ENCODE measurements at regions not wholly inside any gene's neighbourhood (a gene's known extent, or its start where the extent isn't known, plus 50 kb on each side); places are given as distances from the start of the nearest gene placed in this dataset.

DNA sequence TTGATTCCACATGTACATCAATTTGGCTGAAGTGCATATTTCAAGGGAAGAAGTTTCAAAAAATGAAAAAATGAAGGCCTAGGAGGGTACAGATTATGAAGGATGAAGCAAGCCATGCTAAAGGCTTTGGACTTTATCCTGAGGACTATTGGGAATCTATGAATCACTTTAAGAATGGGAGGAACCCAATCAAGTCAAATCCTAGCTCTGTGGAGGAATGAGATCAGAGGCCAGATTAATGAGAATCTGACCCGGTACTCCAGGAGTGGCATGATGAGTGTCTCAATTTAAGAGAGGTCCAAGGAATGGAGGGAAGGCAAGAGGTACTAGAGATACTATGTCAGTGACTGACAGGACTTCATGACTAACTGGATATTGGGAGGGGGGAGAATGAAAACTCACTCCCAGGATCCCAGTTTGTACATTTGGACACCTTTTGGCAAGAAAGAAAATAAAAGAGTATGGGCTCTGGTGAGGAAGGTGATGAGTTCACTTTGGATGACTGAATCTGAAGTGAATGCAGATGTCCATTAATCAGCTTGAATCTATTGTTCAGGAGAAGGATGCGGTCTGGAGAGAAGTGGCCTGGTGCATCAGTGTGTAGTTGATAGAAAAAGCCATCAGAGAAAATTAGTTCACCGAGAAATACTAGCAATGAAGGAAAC is 349.0 kb downstream of the EFNB2 start:
- DNase-seq (no peak), ATAC-seq (ENCODE audit: low FRiP score) (no peak)
- Histone ChIP-seq H3K27me3 (ENCODE audit: control insufficient read depth in 1 of 2, insufficient read depth in 2 of 2, low read length in 1 of 2) (no peaks in the 10 kb centered on the region), H3K4me1 (ENCODE audit: control insufficient read depth in 1 of 2, insufficient read depth in 2 of 2, low read length in 2 of 2) (no peaks in the 10 kb centered on the region), H3K9me3 (ENCODE audit: control insufficient read depth, low read length) (peaks cover 2% of the 10 kb centered on the region), H3K4me3 (ENCODE audit: low read length in 2 of 2) (no peak overlapping the region), H3K27ac (ENCODE audit: low read depth in 1 of 2, low read length in 2 of 2) (no peak overlapping the region), H3K36me3 (ENCODE audit: control insufficient read depth in 1 of 2, insufficient read depth in 2 of 2, low read length in 1 of 2) (no peaks in the 10 kb centered on the region)
- WGBS, 2 donors: 91 to 95% methylated on average over 3 of the region's 3 CpGs
- intact Hi-C loops (cut with DNase I): no loop called here

GRCh38 chr13:106184790-106185189 is 350.7 kb downstream of the EFNB2 start:
- WGBS, 2 donors: 94 to 99% methylated on average over 2 of the region's 2 CpGs

DNA sequence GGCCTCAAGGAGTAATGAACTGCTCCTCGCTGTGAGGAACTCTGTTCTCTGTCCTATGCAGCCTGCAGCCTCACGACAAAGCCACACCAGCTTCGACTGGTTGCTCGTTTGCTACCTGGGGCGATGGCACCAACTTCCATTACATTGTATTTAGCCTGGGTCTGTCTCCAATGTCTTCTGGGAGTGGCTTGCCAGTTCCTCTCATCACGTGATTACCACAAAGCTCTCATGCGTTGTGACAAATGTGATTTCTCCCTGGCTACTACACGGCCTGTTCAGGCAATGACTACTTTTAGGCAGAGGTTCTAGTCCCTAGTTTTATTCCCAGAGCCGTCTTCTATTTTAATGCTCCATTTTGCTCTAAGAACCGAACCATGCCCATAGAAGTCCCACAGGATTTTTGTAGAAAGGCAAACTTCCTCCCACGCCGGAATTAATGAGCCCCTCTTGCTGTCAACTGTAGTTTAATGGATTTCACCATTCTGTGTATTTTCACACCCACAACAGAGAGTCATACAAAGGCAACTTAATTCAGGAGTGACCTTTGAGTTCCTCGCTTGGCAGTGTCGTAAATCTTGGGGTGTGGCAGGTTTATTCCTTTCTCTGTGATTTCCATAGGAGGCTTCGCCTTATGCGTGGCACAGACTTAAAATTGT is 351.9 kb downstream of the EFNB2 start:
- no peak for ATAC-seq (ENCODE audit: low FRiP score)
- 89% methylated on average over 16 of the region's 16 CpGs for WGBS, 2 donors

More at GRCh38 chr13:106184790-106185189, 350.7 kb downstream of the EFNB2 start:
- no peak for DNase-seq
- intact Hi-C loops (cut with DNase I): no loop called here
- no peaks in the 10 kb centered on the region for H3K4me1 ChIP-seq (ENCODE audit: control insufficient read depth in 1 of 2, insufficient read depth in 2 of 2, low read length in 2 of 2)
- H3K27ac ChIP-seq (ENCODE audit: low read depth in 1 of 2, low read length in 2 of 2): no peak overlapping the region
- H3K36me3 ChIP-seq (ENCODE audit: control insufficient read depth in 1 of 2, insufficient read depth in 2 of 2, low read length in 1 of 2): no peaks in the 10 kb centered on the region
- H3K27me3 ChIP-seq (ENCODE audit: control insufficient read depth in 1 of 2, insufficient read depth in 2 of 2, low read length in 1 of 2): no peaks in the 10 kb centered on the region
- peaks cover 4% of the 10 kb centered on the region for H3K9me3 ChIP-seq (ENCODE audit: control insufficient read depth, low read length)
- ATAC-seq (ENCODE audit: low FRiP score): no peak
- no peak overlapping the region for H3K4me3 ChIP-seq (ENCODE audit: low read length in 2 of 2)

GRCh38 chr13:106182404-106182803 is 353.1 kb downstream of the EFNB2 start:
- H3K36me3 ChIP-seq (ENCODE audit: control insufficient read depth in 1 of 2, insufficient read depth in 2 of 2, low read length in 1 of 2): no peaks in the 10 kb centered on the region
- intact Hi-C loops (cut with DNase I): no loop called here
- ATAC-seq (ENCODE audit: low FRiP score) (no peak), DNase-seq (no peak)
- H3K27ac ChIP-seq (ENCODE audit: low read depth in 1 of 2, low read length in 2 of 2): no peak overlapping the region
- no peaks in the 10 kb centered on the region for H3K27me3 ChIP-seq (ENCODE audit: control insufficient read depth in 1 of 2, insufficient read depth in 2 of 2, low read length in 1 of 2)
- 87 to 91% methylated on average over 6 of the region's 6 CpGs for WGBS, 2 donors
- no peaks in the 10 kb centered on the region for H3K4me1 ChIP-seq (ENCODE audit: control insufficient read depth in 1 of 2, insufficient read depth in 2 of 2, low read length in 2 of 2)
- H3K4me3 ChIP-seq (ENCODE audit: low read length in 2 of 2): no peak overlapping the region
- peaks cover 4% of the 10 kb centered on the region for H3K9me3 ChIP-seq (ENCODE audit: control insufficient read depth, low read length)

More for the DNA sequence above, 351.9 kb downstream of the EFNB2 start:
- H3K4me3 ChIP-seq (ENCODE audit: low read length in 2 of 2): no peak overlapping the region
- H3K4me1 ChIP-seq (ENCODE audit: control insufficient read depth in 1 of 2, insufficient read depth in 2 of 2, low read length in 2 of 2): no peaks in the 10 kb centered on the region
- no peaks in the 10 kb centered on the region for H3K27me3 ChIP-seq (ENCODE audit: control insufficient read depth in 1 of 2, insufficient read depth in 2 of 2, low read length in 1 of 2)
- H3K9me3 ChIP-seq (ENCODE audit: control insufficient read depth, low read length): peaks cover 4% of the 10 kb centered on the region
- no peaks in the 10 kb centered on the region for H3K36me3 ChIP-seq (ENCODE audit: control insufficient read depth in 1 of 2, insufficient read depth in 2 of 2, low read length in 1 of 2)
- intact Hi-C loops (cut with DNase I): no loop called here
- no peak overlapping the region for H3K27ac ChIP-seq (ENCODE audit: low read depth in 1 of 2, low read length in 2 of 2)
- no peak for DNase-seq

DNA sequence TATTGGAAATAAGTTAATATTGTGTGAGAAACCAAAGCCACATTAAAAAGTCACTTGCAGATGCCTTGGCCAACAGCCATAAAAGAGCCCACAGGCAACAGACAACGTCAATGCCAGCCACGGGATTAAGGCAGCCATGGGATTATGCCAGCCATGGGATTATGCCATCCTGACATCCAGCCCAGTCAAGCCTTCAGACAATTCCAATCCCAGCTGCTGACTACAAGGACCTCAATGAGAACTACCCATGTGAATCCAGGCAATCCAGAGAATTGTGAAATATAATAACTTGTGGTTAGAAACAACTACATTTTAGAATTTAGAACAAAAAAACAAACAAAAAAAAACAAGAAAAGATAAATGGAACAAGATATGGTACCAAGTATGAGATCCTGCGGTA is 356.6 kb downstream of the EFNB2 start:
- H3K4me3 ChIP-seq (ENCODE audit: low read length in 2 of 2): no peak overlapping the region
- ATAC-seq (ENCODE audit: low FRiP score): no peak
- WGBS, 2 donors: 56 to 61% methylated on average over 3 of the region's 3 CpGs
- H3K4me1 ChIP-seq (ENCODE audit: control insufficient read depth in 1 of 2, insufficient read depth in 2 of 2, low read length in 2 of 2): no peaks in the 10 kb centered on the region
- peaks cover 3% of the 10 kb centered on the region for H3K9me3 ChIP-seq (ENCODE audit: control insufficient read depth, low read length)
- DNase-seq: no peak
- intact Hi-C loops (cut with DNase I): no loop called here
- no peaks in the 10 kb centered on the region for H3K36me3 ChIP-seq (ENCODE audit: control insufficient read depth in 1 of 2, insufficient read depth in 2 of 2, low read length in 1 of 2)
- no peak overlapping the region for H3K27ac ChIP-seq (ENCODE audit: low read depth in 1 of 2, low read length in 2 of 2)
- H3K27me3 ChIP-seq (ENCODE audit: control insufficient read depth in 1 of 2, insufficient read depth in 2 of 2, low read length in 1 of 2): no peaks in the 10 kb centered on the region

GRCh38 chr13:106177146-106177545 is 358.3 kb downstream of the EFNB2 start:
- intact Hi-C loops (cut with DNase I): no loop called here
- Histone ChIP-seq H3K4me3 (ENCODE audit: low read length in 2 of 2) (no peak overlapping the region), H3K36me3 (ENCODE audit: control insufficient read depth in 1 of 2, insufficient read depth in 2 of 2, low read length in 1 of 2) (no peaks in the 10 kb centered on the region), H3K27ac (ENCODE audit: low read depth in 1 of 2, low read length in 2 of 2) (no peak overlapping the region), H3K4me1 (ENCODE audit: control insufficient read depth in 1 of 2, insufficient read depth in 2 of 2, low read length in 2 of 2) (no peaks in the 10 kb centered on the region), H3K27me3 (ENCODE audit: control insufficient read depth in 1 of 2, insufficient read depth in 2 of 2, low read length in 1 of 2) (no peaks in the 10 kb centered on the region), H3K9me3 (ENCODE audit: control insufficient read depth, low read length) (peaks cover 3% of the 10 kb centered on the region)
- no peak for ATAC-seq (ENCODE audit: low FRiP score)
- WGBS, 2 donors: 80 to 86% methylated on average over 5 of the region's 5 CpGs
- no peak for DNase-seq

- intact Hi-C loops (cut with DNase I): no loop called here
- H3K4me1 ChIP-seq (ENCODE audit: control insufficient read depth in 1 of 2, insufficient read depth in 2 of 2, low read length in 2 of 2): no peaks in the 10 kb centered on the region
- 85 to 86% methylated on average over 4 of the region's 4 CpGs for WGBS, 2 donors
- DNase-seq (no peak), ATAC-seq (ENCODE audit: low FRiP score) (no peak)
- no peaks in the 10 kb centered on the region for H3K36me3 ChIP-seq (ENCODE audit: control insufficient read depth in 1 of 2, insufficient read depth in 2 of 2, low read length in 1 of 2)
- H3K9me3 ChIP-seq (ENCODE audit: control insufficient read depth, low read length): peaks cover 3% of the 10 kb centered on the region
- H3K4me3 ChIP-seq (ENCODE audit: low read length in 2 of 2): no peak overlapping the region
- no peak overlapping the region for H3K27ac ChIP-seq (ENCODE audit: low read depth in 1 of 2, low read length in 2 of 2)
- H3K27me3 ChIP-seq (ENCODE audit: control insufficient read depth in 1 of 2, insufficient read depth in 2 of 2, low read length in 1 of 2): no peaks in the 10 kb centered on the region
These were observed 359.3 kb downstream of the EFNB2 start for GRCh38 chr13:106176117-106176516.

DNA sequence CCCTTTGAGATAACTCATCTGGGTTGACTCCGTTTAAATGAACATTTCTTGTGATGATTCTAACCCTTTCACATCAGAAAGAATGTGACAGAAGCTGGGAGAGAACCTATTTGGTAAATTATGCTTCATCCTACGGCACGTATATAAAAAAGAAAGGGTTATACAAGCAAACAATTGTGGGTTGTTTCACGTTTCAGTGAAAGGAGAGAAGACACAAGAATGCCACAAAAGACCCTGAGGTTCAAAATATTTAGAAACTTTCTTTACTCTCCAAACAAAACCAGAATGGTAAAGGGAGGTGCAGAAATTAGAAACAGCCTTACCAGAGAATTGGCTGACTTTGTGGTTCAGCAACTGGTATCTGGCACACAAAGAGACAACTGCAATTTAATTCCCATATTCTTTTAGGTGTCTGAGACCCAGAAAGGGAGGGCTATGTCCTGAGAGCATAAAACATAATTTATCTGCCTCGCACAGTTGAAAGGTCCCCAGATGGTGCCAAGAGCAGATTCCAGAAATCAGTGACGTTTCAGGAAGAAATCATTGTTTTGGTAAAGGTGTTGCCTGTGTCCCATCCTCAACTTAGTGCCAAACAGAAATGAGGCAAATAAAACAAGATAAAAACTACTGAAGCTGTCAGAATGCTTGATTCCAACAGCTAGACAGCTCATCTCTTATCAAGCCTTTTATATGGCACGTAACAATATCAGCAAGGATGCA is 361.4 kb downstream of the EFNB2 start:
- no peaks in the 10 kb centered on the region for H3K9me3 ChIP-seq (ENCODE audit: control insufficient read depth, low read length)
- no peak overlapping the region for H3K4me3 ChIP-seq (ENCODE audit: low read length in 2 of 2)
- DNase-seq (no peak), ATAC-seq (ENCODE audit: low FRiP score) (no peak)
- no peak overlapping the region for H3K27ac ChIP-seq (ENCODE audit: low read depth in 1 of 2, low read length in 2 of 2)
- intact Hi-C loops (cut with DNase I): no loop called here
- H3K27me3 ChIP-seq (ENCODE audit: control insufficient read depth in 1 of 2, insufficient read depth in 2 of 2, low read length in 1 of 2): no peaks in the 10 kb centered on the region
- 61 to 74% methylated on average over 7 of the region's 7 CpGs for WGBS, 2 donors
- H3K4me1 ChIP-seq (ENCODE audit: control insufficient read depth in 1 of 2, insufficient read depth in 2 of 2, low read length in 2 of 2): no peaks in the 10 kb centered on the region
- H3K36me3 ChIP-seq (ENCODE audit: control insufficient read depth in 1 of 2, insufficient read depth in 2 of 2, low read length in 1 of 2): no peaks in the 10 kb centered on the region

DNA sequence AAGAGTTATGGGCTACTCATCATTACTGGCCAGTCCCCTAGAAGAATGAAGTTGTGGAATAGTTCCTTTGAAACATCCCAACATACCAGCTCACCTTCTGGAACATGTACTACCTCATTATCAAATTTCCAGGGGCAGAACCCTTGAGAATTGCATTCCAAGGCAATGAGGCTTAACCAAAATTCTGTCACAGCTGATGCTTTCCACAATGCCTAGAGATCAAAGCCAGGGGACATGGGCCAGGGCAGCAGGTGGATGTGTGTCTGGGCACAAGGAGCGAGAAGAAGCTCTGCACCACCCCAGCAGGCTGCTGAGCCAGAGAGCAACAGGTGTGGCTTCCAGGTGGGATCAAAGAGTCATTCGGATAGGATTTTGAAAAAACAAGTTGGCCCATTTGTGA is 362.1 kb downstream of the EFNB2 start:
- ATAC-seq (ENCODE audit: low FRiP score) (no peak), DNase-seq (no peak)
- Histone ChIP-seq H3K4me1 (ENCODE audit: control insufficient read depth in 1 of 2, insufficient read depth in 2 of 2, low read length in 2 of 2) (no peaks in the 10 kb centered on the region), H3K27me3 (ENCODE audit: control insufficient read depth in 1 of 2, insufficient read depth in 2 of 2, low read length in 1 of 2) (no peaks in the 10 kb centered on the region), H3K36me3 (ENCODE audit: control insufficient read depth in 1 of 2, insufficient read depth in 2 of 2, low read length in 1 of 2) (no peaks in the 10 kb centered on the region), H3K4me3 (ENCODE audit: low read length in 2 of 2) (no peak overlapping the region), H3K27ac (ENCODE audit: low read depth in 1 of 2, low read length in 2 of 2) (no peak overlapping the region), H3K9me3 (ENCODE audit: control insufficient read depth, low read length) (no peaks in the 10 kb centered on the region)
- 92 to 95% methylated on average over 2 of the region's 2 CpGs for WGBS, 2 donors
- intact Hi-C loops (cut with DNase I): no loop called here

All from aorta (tissue), 5 donors.